DND-41 (cell line): ENCODE measurements at regions not wholly inside any gene's neighbourhood (a gene's known extent, or its start where the extent isn't known, plus 50 kb on each side); places are given as distances from the start of the nearest gene placed in this dataset.

Experiments
- EZH2 ChIP-seq: IDR thresholded peaks from 3 replicates; pipeline ENCODE4 v1.6.1; 2012; ENCODE audit warnings: borderline replicate concordance, low read depth, mild to moderate bottlenecking, moderate library complexity, low read length, inconsistent platforms; ENCODE audit not compliant: severe bottlenecking
- TF ChIP-seq, protein P1 (sequence below): IDR thresholded peaks from 2 replicates; pipeline ENCODE4 v1.5.1; 2012; ENCODE audit warnings: borderline replicate concordance, low read length, moderate library complexity, mild to moderate bottlenecking; ENCODE audit not compliant: poor library complexity, severe bottlenecking; ENCODE audit errors: extremely low read depth

DNA sequence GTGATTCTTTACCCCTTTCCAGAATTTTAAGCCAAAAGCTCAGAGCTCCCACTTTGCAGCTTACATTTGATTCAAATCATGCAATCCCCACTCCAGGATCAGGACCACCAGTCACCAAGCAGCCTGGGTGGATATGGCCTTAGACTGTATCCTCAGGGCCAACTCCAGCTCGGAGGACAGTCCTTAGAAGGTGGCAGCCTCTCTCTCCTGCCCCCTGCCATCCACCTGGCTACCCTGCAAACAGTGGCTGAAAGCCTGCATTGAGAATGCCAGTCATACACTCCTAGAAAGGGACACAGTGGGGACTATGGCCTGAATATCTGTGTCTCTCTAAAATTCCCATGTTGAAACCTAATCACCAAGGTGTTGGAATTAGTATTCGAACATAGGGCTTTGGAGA is 50.0 kb upstream of the KCNMA1 start:
- TF ChIP-seq, protein P1, sequence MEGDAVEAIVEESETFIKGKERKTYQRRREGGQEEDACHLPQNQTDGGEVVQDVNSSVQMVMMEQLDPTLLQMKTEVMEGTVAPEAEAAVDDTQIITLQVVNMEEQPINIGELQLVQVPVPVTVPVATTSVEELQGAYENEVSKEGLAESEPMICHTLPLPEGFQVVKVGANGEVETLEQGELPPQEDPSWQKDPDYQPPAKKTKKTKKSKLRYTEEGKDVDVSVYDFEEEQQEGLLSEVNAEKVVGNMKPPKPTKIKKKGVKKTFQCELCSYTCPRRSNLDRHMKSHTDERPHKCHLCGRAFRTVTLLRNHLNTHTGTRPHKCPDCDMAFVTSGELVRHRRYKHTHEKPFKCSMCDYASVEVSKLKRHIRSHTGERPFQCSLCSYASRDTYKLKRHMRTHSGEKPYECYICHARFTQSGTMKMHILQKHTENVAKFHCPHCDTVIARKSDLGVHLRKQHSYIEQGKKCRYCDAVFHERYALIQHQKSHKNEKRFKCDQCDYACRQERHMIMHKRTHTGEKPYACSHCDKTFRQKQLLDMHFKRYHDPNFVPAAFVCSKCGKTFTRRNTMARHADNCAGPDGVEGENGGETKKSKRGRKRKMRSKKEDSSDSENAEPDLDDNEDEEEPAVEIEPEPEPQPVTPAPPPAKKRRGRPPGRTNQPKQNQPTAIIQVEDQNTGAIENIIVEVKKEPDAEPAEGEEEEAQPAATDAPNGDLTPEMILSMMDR: no peak
- TF ChIP-seq EZH2: no peak
